Anterior cingulate cortex (tissue), 58 donors: ENCODE measurements at regions not wholly inside any gene's neighbourhood (a gene's known extent, or its start where the extent isn't known, plus 50 kb on each side); places are given as distances from the start of the nearest gene placed in this dataset.
"Not testable (repeated sequence)": the region's sequence is repeated elsewhere in the genome, so short reads cannot be mapped to it uniquely, and the experiment has no call there.

Source experiments
- DNase-seq, 58 donors: peaks; one replicate each; lab custom pipeline; 2025; lab: John Stamatoyannopoulos, UW

- no peak for DNase-seq
Measured at GRCh38 chr1:30134466-30135217, 588.7 kb downstream of the MATN1 start.

GRCh38 chr1:30133414-30134055 is 589.9 kb downstream of the MATN1 start:
- DNase-seq: no peak

- no peak for DNase-seq
Measured at GRCh38 chr1:30132602-30133286, 590.6 kb downstream of the MATN1 start.

- DNase-seq: not testable (repeated sequence)
Measured at GRCh38 chr1:30130566-30130965, 592.8 kb downstream of the MATN1 start.

GRCh38 chr1:30130099-30130498 is 593.3 kb downstream of the MATN1 start:
- no peak for DNase-seq

- DNase-seq: no peak
Measured at GRCh38 chr1:30129421-30130055, 593.8 kb downstream of the MATN1 start.

GRCh38 chr1:30129001-30129408 is 594.4 kb downstream of the MATN1 start:
- no peak for DNase-seq

- no peak for DNase-seq
Measured at GRCh38 chr1:30126848-30127247, 596.5 kb downstream of the MATN1 start.

- DNase-seq: no peak
Measured at GRCh38 chr1:30125821-30126170, 597.6 kb downstream of the MATN1 start.

- DNase-seq: peak in 11 of 58 donors; percentile 1 to 58 (median 16)
Measured at GRCh38 chr1:30125021-30125820, 598.2 kb downstream of the MATN1 start.

- DNase-seq: no peak
Measured at GRCh38 chr1:30123896-30124295, 599.5 kb downstream of the MATN1 start.

GRCh38 chr1:30123036-30123435 is 600.3 kb downstream of the MATN1 start:
- DNase-seq: no peak

GRCh38 chr1:30120245-30121000 is 603.0 kb downstream of the MATN1 start:
- DNase-seq: no peak

GRCh38 chr1:30117685-30118084 is 605.7 kb downstream of the MATN1 start:
- no peak for DNase-seq

- peak in 40 of 58 donors; percentile 4 to 64 (median 24) for DNase-seq
Measured at GRCh38 chr1:30111431-30111830, 612.0 kb downstream of the MATN1 start.

- DNase-seq: no peak
Measured at GRCh38 chr1:30110846-30111245, 612.5 kb downstream of the MATN1 start.

- peak in 26 of 58 donors; percentile 6 to 61 (median 24) for DNase-seq
Measured at GRCh38 chr1:30109853-30110252, 613.5 kb downstream of the MATN1 start.

- no peak for DNase-seq
Measured at GRCh38 chr1:30108186-30108585, 615.2 kb downstream of the MATN1 start.

- DNase-seq: no peak
Measured at GRCh38 chr1:30106125-30106524, 617.3 kb downstream of the MATN1 start.
